ENCODE measurements at regions not wholly inside any gene's neighbourhood (a gene's known extent, or its start where the extent isn't known, plus 50 kb on each side); places are given as distances from the start of the nearest gene placed in this dataset.
"Not testable (repeated sequence)": the region's sequence is repeated elsewhere in the genome, so short reads cannot be mapped to it uniquely, and the experiment has no call there.

GRCh38 chr4:164648151-164648848 is 105.6 kb upstream of the SMIM31 start:
- no peak for TF ChIP-seq Cebpa-rat (IDR thresholded peaks at IDR 0.05)
- Histone ChIP-seq H3K27ac (no peak overlapping the region; the same call in 1 of the 2 replicates), H3K27me3 (no peaks in the 10 kb centered on the region), H3K4me3 (no peak overlapping the region), H3K9me3 (peaks cover 32% of the 10 kb centered on the region), H3K9ac (no peak overlapping the region), H3K36me3 (no peaks in the 10 kb centered on the region), H4K20me1 (no peaks in the 10 kb centered on the region), H3K4me1 (peaks cover 50% of the 10 kb centered on the region), H3K4me2 (no peak overlapping the region)

GRCh38 chr4:164648849-164649212 is 105.1 kb upstream of the SMIM31 start:
- Histone ChIP-seq H3K4me1 (peaks cover 45% of the 10 kb centered on the region), H3K4me3 (peak overlapping the region; percentile 1; the same call in 1 of the 2 replicates), H3K9me3 (peaks cover 35% of the 10 kb centered on the region), H3K9ac (no peak overlapping the region), H4K20me1 (no peaks in the 10 kb centered on the region), H3K4me2 (no peak overlapping the region), H3K36me3 (no peaks in the 10 kb centered on the region), H3K27ac (no peak overlapping the region; the same call in 1 of the 2 replicates), H3K27me3 (no peaks in the 10 kb centered on the region)
- no peak for TF ChIP-seq Cebpa-rat (IDR thresholded peaks at IDR 0.05)

- H3K4me2 ChIP-seq: peak overlapping the region; percentile 66
- peaks cover 52% of the 10 kb centered on the region for H3K4me1 ChIP-seq
- peaks cover 49% of the 10 kb centered on the region for H3K9me3 ChIP-seq
- no peak overlapping the region for H3K4me3 ChIP-seq
- H4K20me1 ChIP-seq: no peaks in the 10 kb centered on the region
- H3K9ac ChIP-seq: no peak overlapping the region
- H3K27me3 ChIP-seq: no peaks in the 10 kb centered on the region
- no peak for TF ChIP-seq Cebpa-rat (IDR thresholded peaks at IDR 0.05)
- peak overlapping the region; percentile 24; the same call in 1 of the 2 replicates for H3K27ac ChIP-seq
- no peaks in the 10 kb centered on the region; the same call in 1 of the 2 replicates for H3K36me3 ChIP-seq
These were observed 94.2 kb upstream of the SMIM31 start for GRCh38 chr4:164659765-164660164.

GRCh38 chr4:164676152-164676551 is 77.8 kb upstream of the SMIM31 start:
- not testable (repeated sequence) for H3K4me2 ChIP-seq, H3K9ac ChIP-seq, H4K20me1 ChIP-seq, H3K9me3 ChIP-seq, H3K4me1 ChIP-seq, H3K4me3 ChIP-seq, H3K27ac ChIP-seq, H3K36me3 ChIP-seq, H3K27me3 ChIP-seq

- TF ChIP-seq Cebpa-rat (IDR thresholded peaks at IDR 0.05): no peak
- H3K9me3 ChIP-seq: no peaks in the 10 kb centered on the region
- H3K27me3 ChIP-seq: no peaks in the 10 kb centered on the region
- no peak overlapping the region for H3K4me2 ChIP-seq
- H3K4me3 ChIP-seq: no peak overlapping the region
- no peaks in the 10 kb centered on the region for H3K36me3 ChIP-seq
- no peaks in the 10 kb centered on the region for H4K20me1 ChIP-seq
- H3K27ac ChIP-seq: no peak overlapping the region
- H3K9ac ChIP-seq: no peak overlapping the region
- no peaks in the 10 kb centered on the region for H3K4me1 ChIP-seq
These were observed 70.9 kb upstream of the SMIM31 start for GRCh38 chr4:164683040-164683439.

- Histone ChIP-seq H3K9ac (no peak overlapping the region), H3K27me3 (no peaks in the 10 kb centered on the region), H3K4me1 (no peaks in the 10 kb centered on the region), H3K4me3 (no peak overlapping the region), H3K9me3 (0 out of 2 replicates have a peak, but pooled peaks cover under 1% of the 10 kb centered on the region), H3K27ac (no peak overlapping the region), H4K20me1 (no peaks in the 10 kb centered on the region), H3K4me2 (no peak overlapping the region), H3K36me3 (no peaks in the 10 kb centered on the region)
- TF ChIP-seq Cebpa-rat (IDR thresholded peaks at IDR 0.05): no peak
These were observed 58.3 kb upstream of the SMIM31 start for GRCh38 chr4:164695650-164696049.

GRCh38 chr4:164700471-164700870 is 53.5 kb upstream of the SMIM31 start:
- Histone ChIP-seq H3K4me1 (no peaks in the 10 kb centered on the region), H3K27me3 (no peaks in the 10 kb centered on the region), H3K9me3 (no peaks in the 10 kb centered on the region), H3K4me2 (no peak overlapping the region), H3K27ac (no peak overlapping the region), H3K36me3 (no peaks in the 10 kb centered on the region), H3K9ac (no peak overlapping the region), H4K20me1 (no peaks in the 10 kb centered on the region), H3K4me3 (no peak overlapping the region)
- TF ChIP-seq Cebpa-rat (IDR thresholded peaks at IDR 0.05): no peak

- TF ChIP-seq Cebpa-rat (IDR thresholded peaks at IDR 0.05): no peak
- no peaks in the 10 kb centered on the region for H3K4me1 ChIP-seq
- no peak overlapping the region for H3K9ac ChIP-seq
- no peak overlapping the region for H3K27ac ChIP-seq
- H3K9me3 ChIP-seq: no peaks in the 10 kb centered on the region
- no peak overlapping the region for H3K4me3 ChIP-seq
- H3K27me3 ChIP-seq: no peaks in the 10 kb centered on the region
- H3K4me2 ChIP-seq: no peak overlapping the region
- no peaks in the 10 kb centered on the region for H3K36me3 ChIP-seq
- no peaks in the 10 kb centered on the region for H4K20me1 ChIP-seq
These were observed 52.3 kb upstream of the SMIM31 start for GRCh38 chr4:164701665-164702064.

Data from BLaER1 (cell line).